ENCODE measurements at regions not wholly inside any gene's neighbourhood (a gene's known extent, or its start where the extent isn't known, plus 50 kb on each side); places are given as distances from the start of the nearest gene placed in this dataset.

DNA sequence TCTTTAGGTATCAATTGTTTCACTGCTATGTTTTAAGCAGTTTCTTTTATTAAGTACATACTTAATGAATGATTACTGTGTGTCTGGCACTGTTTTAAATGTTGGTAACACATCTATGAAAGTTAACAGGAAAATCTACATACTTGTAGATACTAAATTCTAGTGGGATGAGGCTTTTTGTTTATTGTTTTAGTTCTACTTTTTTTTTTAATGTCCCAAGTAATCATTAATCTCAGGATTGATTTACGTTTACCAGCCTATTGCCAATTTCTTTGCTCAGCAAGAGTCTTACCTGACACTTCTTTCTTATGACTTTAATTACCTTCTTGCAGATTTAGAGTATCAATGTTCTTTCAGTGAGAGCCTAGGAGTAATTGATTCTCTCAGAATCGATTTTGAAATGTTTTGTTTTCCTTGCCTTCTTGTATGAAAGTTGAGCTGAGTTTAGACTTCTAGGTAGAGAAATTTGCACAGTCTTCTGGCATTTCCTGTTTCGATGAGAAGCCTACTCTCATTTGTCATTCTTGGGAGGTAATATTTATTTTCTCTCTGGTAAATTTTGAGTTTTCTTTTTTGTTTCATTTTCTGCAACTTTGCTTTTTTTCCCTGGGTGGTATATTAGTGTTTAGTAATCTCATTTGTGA is 235.2 kb upstream of the ANKRD50 start:
- Histone ChIP-seq H2AFZ (ENCODE audit: low read depth, low read length) (peak overlapping the region; percentile 71), H3K27me3 (ENCODE audit: control insufficient read depth in 2 of 2, insufficient read depth in 2 of 2, low read length in 2 of 2) (no peaks in the 10 kb centered on the region), H3K4me3 (replicated peaks in 1 of 3; ENCODE audit: insufficient read depth in 1 of 3, low read depth in 1 of 3, low read length in 3 of 3) (peak overlapping the region in 2 of 3 experiments; percentile 20 to 50), H4K20me1 (replicated peaks; ENCODE audit: control insufficient read depth, extremely low read depth, insufficient read depth, low read length) (no peaks in the 10 kb centered on the region), H3K9ac (replicated peaks; ENCODE audit: extremely low read depth, insufficient read depth, low read length) (peak overlapping the region; percentile 81), H3K9me1 (replicated peaks; ENCODE audit: control insufficient read depth, extremely low read depth, insufficient read depth, low read length) (no peaks in the 10 kb centered on the region), H3K36me3 (ENCODE audit: control insufficient read depth in 2 of 2, extremely low read depth in 1 of 2, insufficient read depth in 2 of 2, low read length in 2 of 2) (no peaks in the 10 kb centered on the region), H3K4me2 (ENCODE audit: insufficient read depth, low read length) (peak overlapping the region; percentile 96), H3K4me1 (ENCODE audit: control insufficient read depth, extremely low read depth, insufficient read depth, low read length) (peaks cover 43% of the 10 kb centered on the region), H3K27ac (ENCODE audit: insufficient read depth, low read depth, low read length) (peak overlapping the region; percentile 99), H3K9me3 (replicated peaks; ENCODE audit: control insufficient read depth, insufficient read depth, low read length) (no peaks in the 10 kb centered on the region), H3K79me2 (ENCODE audit: control insufficient read depth, insufficient read depth, low read length) (no peaks in the 10 kb centered on the region)
- intact Hi-C loops (cut with micrococcal nuclease) (loop anchor here (2.0 to 10.0 kb wide), 4 partner anchors 210 to 787 kb away; partner anchors contain the start of gene ANKRD50), dilution Hi-C loops (cut with MboI; ENCODE audit: extremely low pct_ligation_motif_present, low sequenced_read_pairs) (no loop called here)
- TSS peak; percentile 39 for BruUV-seq (replicated peaks)
- DNase-seq (ENCODE audit: low read depth, low spot score) = peak; percentile 62
- CTCF ChIA-PET = no interaction called here
- TF ChIP-seq POLR2A (IDR thresholded peaks at IDR 0.05; ENCODE audit: low read depth, low read length) (no peak), MYC (IDR thresholded peaks at IDR 0.05; ENCODE audit: low read depth, low read length) (no peak), GATA2 (IDR thresholded peaks at IDR 0.05; ENCODE audit: insufficient read depth, insufficient read length, low read depth, low read length) (no peak), POLR2AphosphoS5 (IDR thresholded peaks at IDR 0.05; ENCODE audit: insufficient read depth, low read depth, low read length) (no peak), JUN (IDR thresholded peaks at IDR 0.05; ENCODE audit: borderline replicate concordance, insufficient read depth, insufficient read length, low read depth) (no peak), EZH2 (IDR thresholded peaks at IDR 0.05; ENCODE audit: borderline replicate concordance, low read depth, low read length, severe bottlenecking) (no peak), FOS (IDR thresholded peaks at IDR 0.05; ENCODE audit: borderline replicate concordance, insufficient read depth, low read length) (no peak)
- TF ChIP-seq, protein P1, sequence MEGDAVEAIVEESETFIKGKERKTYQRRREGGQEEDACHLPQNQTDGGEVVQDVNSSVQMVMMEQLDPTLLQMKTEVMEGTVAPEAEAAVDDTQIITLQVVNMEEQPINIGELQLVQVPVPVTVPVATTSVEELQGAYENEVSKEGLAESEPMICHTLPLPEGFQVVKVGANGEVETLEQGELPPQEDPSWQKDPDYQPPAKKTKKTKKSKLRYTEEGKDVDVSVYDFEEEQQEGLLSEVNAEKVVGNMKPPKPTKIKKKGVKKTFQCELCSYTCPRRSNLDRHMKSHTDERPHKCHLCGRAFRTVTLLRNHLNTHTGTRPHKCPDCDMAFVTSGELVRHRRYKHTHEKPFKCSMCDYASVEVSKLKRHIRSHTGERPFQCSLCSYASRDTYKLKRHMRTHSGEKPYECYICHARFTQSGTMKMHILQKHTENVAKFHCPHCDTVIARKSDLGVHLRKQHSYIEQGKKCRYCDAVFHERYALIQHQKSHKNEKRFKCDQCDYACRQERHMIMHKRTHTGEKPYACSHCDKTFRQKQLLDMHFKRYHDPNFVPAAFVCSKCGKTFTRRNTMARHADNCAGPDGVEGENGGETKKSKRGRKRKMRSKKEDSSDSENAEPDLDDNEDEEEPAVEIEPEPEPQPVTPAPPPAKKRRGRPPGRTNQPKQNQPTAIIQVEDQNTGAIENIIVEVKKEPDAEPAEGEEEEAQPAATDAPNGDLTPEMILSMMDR (IDR thresholded peaks at IDR 0.05; ENCODE audit: extremely low read depth in 1 of 2, insufficient read depth in 1 of 2, low read depth in 1 of 2, low read length in 2 of 2) = no peak
- TF ChIP-seq, protein P2, sequence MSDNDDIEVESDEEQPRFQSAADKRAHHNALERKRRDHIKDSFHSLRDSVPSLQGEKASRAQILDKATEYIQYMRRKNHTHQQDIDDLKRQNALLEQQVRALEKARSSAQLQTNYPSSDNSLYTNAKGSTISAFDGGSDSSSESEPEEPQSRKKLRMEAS (IDR thresholded peaks at IDR 0.05; ENCODE audit: insufficient read depth, insufficient read length) = no peak
- POLR2A ChIA-PET = no interaction called here
- peak; percentile 62 for FAIRE-seq
